SK-N-SH (cell line): ENCODE measurements at regions not wholly inside any gene's neighbourhood (a gene's known extent, or its start where the extent isn't known, plus 50 kb on each side); places are given as distances from the start of the nearest gene placed in this dataset.

Source experiments
- CTCF ChIP-seq: fragments of 200-600 bp; sonication (generic); IDR thresholded peaks from 2 replicates; pipeline ENCODE4 v1.6.1; 2017; ENCODE audit warnings: antibody characterized with exemption, mild to moderate bottlenecking, moderate library complexity
- ELF1 ChIP-seq: IDR thresholded peaks from 2 replicates; pipeline ENCODE4 v1.4.0; 2012
- PBX3 ChIP-seq: IDR thresholded peaks from 2 replicates; pipeline ENCODE4; 2012
- POLR2AphosphoS5 ChIP-seq: IDR thresholded peaks from 2 replicates; pipeline ENCODE4 v1.6.1; 2012; ENCODE audit warnings: low read depth, low read length
- RCOR1 ChIP-seq: fragments of 150-350 bp; IDR thresholded peaks from 2 replicates; pipeline ENCODE4 v1.6.1; 2017; ENCODE audit warnings: antibody characterized with exemption, low read length
- RFX5 ChIP-seq: IDR thresholded peaks from 2 replicates; pipeline ENCODE4 v1.6.1; 2012; ENCODE audit warnings: mild to moderate bottlenecking, improper control_type of control experiment, low read length
- TAF1 ChIP-seq: IDR thresholded peaks from 2 replicates; pipeline ENCODE4 v1.6.1; 2012; ENCODE audit warnings: low read depth, mild to moderate bottlenecking, low read length, moderate library complexity, borderline replicate concordance
- USF1 ChIP-seq: IDR thresholded peaks from 2 replicates; pipeline ENCODE4 v1.4.0; 2012; ENCODE audit warnings: low read depth, borderline replicate concordance
- TF ChIP-seq, protein P1 (sequence below): fragments of 150-350 bp; IDR thresholded peaks from 2 replicates; pipeline ENCODE4 v1.6.1; 2017; ENCODE audit warnings: antibody characterized with exemption, low read length, low read depth, borderline replicate concordance

DNA sequence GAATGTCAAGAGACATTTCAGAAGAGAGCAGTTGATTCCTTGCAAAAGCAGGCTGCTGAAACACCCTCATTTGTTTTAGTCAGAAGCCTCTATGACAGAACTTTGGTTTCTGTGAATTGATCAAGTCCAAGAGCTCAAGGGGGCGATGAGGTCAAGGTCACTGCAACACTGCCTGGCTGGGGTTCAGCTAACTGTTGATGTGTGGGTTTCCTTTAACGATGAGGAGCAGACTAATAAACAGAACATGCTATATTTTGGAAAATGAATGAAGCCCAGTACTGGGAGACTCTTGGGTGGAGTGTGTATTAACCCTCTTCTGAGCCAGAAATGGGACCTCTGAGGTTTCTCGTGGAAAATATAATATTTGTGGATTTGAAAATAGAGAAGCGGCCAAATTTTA is 109.3 kb downstream of the ZC3H11B start:
- TF ChIP-seq POLR2AphosphoS5 (no peak), CTCF (no peak), RCOR1 (no peak), USF1 (no peak), RFX5 (no peak), ELF1 (no peak), TAF1 (no peak), PBX3 (no peak)
- TF ChIP-seq, protein P1, sequence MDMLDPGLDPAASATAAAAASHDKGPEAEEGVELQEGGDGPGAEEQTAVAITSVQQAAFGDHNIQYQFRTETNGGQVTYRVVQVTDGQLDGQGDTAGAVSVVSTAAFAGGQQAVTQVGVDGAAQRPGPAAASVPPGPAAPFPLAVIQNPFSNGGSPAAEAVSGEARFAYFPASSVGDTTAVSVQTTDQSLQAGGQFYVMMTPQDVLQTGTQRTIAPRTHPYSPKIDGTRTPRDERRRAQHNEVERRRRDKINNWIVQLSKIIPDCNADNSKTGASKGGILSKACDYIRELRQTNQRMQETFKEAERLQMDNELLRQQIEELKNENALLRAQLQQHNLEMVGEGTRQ = no peak
